Glutamatergic neuron (in vitro differentiated cells): ENCODE measurements at regions not wholly inside any gene's neighbourhood (a gene's known extent, or its start where the extent isn't known, plus 50 kb on each side); places are given as distances from the start of the nearest gene placed in this dataset.

Source experiments
- DNase-seq: peaks from one replicate; pipeline ENCODE4 v3.0.0; 2022
- H3K27ac Mint-ChIP-seq: one replicate; pipeline ENCODE4 v1.8.0; 2020; ENCODE audit warnings: mild to moderate bottlenecking, mixed read lengths, inconsistent platforms; ENCODE audit not compliant: unreplicated experiment
- H3K27me3 Mint-ChIP-seq: one replicate; pipeline ENCODE4 v1.8.0; 2020; ENCODE audit warnings: mild to moderate bottlenecking, moderate library complexity, mixed read lengths, inconsistent platforms; ENCODE audit not compliant: unreplicated experiment
- H3K36me3 Mint-ChIP-seq: one replicate; pipeline ENCODE4 v1.8.0; 2020; ENCODE audit warnings: mild to moderate bottlenecking, mixed read lengths, inconsistent platforms; ENCODE audit not compliant: unreplicated experiment
- H3K4me1 Mint-ChIP-seq: one replicate; pipeline ENCODE4 v1.8.0; 2020; ENCODE audit warnings: mild to moderate bottlenecking, low read depth, mixed read lengths, inconsistent platforms; ENCODE audit not compliant: unreplicated experiment
- H3K4me3 Mint-ChIP-seq: one replicate; pipeline ENCODE4 v1.8.0; 2020; ENCODE audit warnings: mild to moderate bottlenecking, mixed read lengths, inconsistent platforms; ENCODE audit not compliant: unreplicated experiment
- H3K9me3 Mint-ChIP-seq: one replicate; pipeline ENCODE4 v1.8.0; 2020; ENCODE audit warnings: mild to moderate bottlenecking, moderate library complexity, mixed read lengths, inconsistent platforms; ENCODE audit not compliant: unreplicated experiment
- CTCF ChIP-seq: fragments of 200-600 bp; sonication (generic); IDR thresholded peaks from one replicate; pipeline ENCODE4 v1.5.0; 2021; ENCODE audit not compliant: partially characterized antibody, unreplicated experiment

DNA sequence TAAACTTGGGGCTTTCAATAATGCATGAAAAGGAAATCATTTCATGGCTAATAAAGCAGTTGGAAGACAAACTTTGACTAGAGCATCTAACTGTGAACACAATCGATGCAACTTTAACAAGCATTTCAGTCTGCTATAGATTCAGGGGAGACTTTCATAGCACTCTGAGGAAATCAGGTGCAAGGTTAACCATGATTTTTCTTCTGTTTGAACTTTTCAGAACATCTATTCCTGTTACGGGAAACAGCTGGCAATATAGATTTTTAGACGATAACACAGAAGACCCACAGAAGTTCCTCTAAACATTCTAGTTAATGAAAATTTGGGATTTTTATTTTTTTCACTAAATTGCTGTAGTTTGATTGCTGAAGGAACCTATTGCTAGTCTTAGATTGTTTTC, 177.3 kb downstream of the TRIM33 start:
- Mint-ChIP-seq H3K36me3 (peaks cover 4% of the 10 kb centered on the region), H3K4me3 (no peak overlapping the region), H3K27ac (no peak overlapping the region), H3K27me3 (no peaks in the 10 kb centered on the region), H3K9me3 (peaks cover 4% of the 10 kb centered on the region), H3K4me1 (no peaks in the 10 kb centered on the region)
- DNase-seq = no peak
- no peak for TF ChIP-seq CTCF

GRCh38 chr1:114331936-114332335, 178.3 kb upstream of the SYT6 start:
- Mint-ChIP-seq H3K4me3 (no peak overlapping the region), H3K27me3 (no peaks in the 10 kb centered on the region), H3K4me1 (no peaks in the 10 kb centered on the region), H3K36me3 (peaks cover 11% of the 10 kb centered on the region), H3K27ac (no peak overlapping the region), H3K9me3 (peaks cover 8% of the 10 kb centered on the region)
- no peak for DNase-seq
- TF ChIP-seq CTCF = no peak

DNA sequence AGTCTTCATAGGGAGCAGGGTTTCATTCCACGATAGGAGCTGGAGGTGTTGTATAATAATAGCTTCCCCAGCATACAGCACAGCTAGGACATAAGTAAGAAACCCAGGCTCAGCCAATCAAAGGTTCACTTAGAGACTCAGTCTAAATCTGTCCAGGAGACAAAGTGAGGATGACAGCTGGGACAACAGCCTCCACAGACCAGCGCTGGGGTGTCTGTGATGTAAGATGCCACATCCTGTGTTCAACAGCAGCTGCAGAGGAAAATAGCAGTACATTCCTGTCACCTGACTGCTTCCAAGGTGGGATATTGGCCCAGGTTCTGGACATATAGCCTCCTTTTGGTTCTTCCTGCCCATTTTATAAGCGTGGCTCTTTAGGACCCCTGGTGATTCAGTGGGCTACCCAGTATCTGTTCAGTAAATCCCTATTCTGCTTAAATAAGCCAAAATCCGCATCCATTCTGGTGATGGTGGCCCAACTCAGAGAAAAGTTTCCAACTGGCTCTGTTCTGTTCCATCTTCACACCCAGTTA, 176.8 kb upstream of the SYT6 start:
- Mint-ChIP-seq H3K9me3 (peaks cover 5% of the 10 kb centered on the region), H3K27me3 (no peaks in the 10 kb centered on the region), H3K4me3 (no peak overlapping the region), H3K4me1 (no peaks in the 10 kb centered on the region), H3K27ac (no peak overlapping the region), H3K36me3 (peaks cover 16% of the 10 kb centered on the region)
- DNase-seq = no peak
- TF ChIP-seq CTCF = no peak

- Mint-ChIP-seq H3K9me3 (peaks cover 5% of the 10 kb centered on the region), H3K27ac (no peak overlapping the region), H3K27me3 (peaks cover 2% of the 10 kb centered on the region), H3K4me3 (no peak overlapping the region), H3K4me1 (no peaks in the 10 kb centered on the region), H3K36me3 (peaks cover 16% of the 10 kb centered on the region)
- no peak for DNase-seq
- TF ChIP-seq CTCF = no peak
These were observed 174.8 kb upstream of the SYT6 start for GRCh38 chr1:114328361-114328904.

DNA sequence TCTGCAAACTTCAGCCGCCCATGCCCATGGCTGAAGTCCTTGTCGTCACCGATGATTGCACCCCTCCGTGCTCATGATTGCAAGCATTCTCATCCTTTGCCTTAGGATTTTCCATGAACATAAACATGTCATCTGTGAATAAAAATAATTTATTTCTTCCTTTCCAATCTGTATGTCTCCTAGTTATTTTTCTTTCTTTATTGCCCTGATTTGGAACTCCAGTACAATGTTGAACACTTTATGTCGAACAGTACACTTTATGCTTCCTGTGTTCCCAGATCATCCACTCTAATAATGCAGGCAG, 170.9 kb upstream of the SYT6 start:
- Mint-ChIP-seq H3K9me3 (peaks cover 5% of the 10 kb centered on the region), H3K27me3 (peaks cover 2% of the 10 kb centered on the region), H3K4me3 (no peak overlapping the region), H3K27ac (no peak overlapping the region), H3K4me1 (no peaks in the 10 kb centered on the region), H3K36me3 (peaks cover 16% of the 10 kb centered on the region)
- TF ChIP-seq CTCF = no peak
- no peak for DNase-seq
